ENCODE measurements at regions not wholly inside any gene's neighbourhood (a gene's known extent, or its start where the extent isn't known, plus 50 kb on each side); places are given as distances from the start of the nearest gene placed in this dataset.

GRCh38 chr3:176796371-176796770 lies 400.9 kb downstream of the TBL1XR1 start:
- no peak for TF ChIP-seq EZH2 (IDR thresholded peaks at IDR 0.05; ENCODE audit: borderline replicate concordance)
- TF ChIP-seq EZH2phosphoT487 (IDR thresholded peaks at IDR 0.05; ENCODE audit: low read depth, severe bottlenecking, unreplicated experiment): peak; percentile 75
- TF ChIP-seq, protein P1, sequence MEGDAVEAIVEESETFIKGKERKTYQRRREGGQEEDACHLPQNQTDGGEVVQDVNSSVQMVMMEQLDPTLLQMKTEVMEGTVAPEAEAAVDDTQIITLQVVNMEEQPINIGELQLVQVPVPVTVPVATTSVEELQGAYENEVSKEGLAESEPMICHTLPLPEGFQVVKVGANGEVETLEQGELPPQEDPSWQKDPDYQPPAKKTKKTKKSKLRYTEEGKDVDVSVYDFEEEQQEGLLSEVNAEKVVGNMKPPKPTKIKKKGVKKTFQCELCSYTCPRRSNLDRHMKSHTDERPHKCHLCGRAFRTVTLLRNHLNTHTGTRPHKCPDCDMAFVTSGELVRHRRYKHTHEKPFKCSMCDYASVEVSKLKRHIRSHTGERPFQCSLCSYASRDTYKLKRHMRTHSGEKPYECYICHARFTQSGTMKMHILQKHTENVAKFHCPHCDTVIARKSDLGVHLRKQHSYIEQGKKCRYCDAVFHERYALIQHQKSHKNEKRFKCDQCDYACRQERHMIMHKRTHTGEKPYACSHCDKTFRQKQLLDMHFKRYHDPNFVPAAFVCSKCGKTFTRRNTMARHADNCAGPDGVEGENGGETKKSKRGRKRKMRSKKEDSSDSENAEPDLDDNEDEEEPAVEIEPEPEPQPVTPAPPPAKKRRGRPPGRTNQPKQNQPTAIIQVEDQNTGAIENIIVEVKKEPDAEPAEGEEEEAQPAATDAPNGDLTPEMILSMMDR (IDR thresholded peaks at IDR 0.05; ENCODE audit: poor library complexity): no peak

All from hepatocyte (in vitro differentiated cells).